Stomach (tissue), 4 donors: ENCODE measurements at regions not wholly inside any gene's neighbourhood (a gene's known extent, or its start where the extent isn't known, plus 50 kb on each side); places are given as distances from the start of the nearest gene placed in this dataset.

Source experiments
- POLR2A ChIP-seq, 4 donors: fragments of 450-650 bp; IDR thresholded peaks; one replicate each; pipeline ENCODE4 v1.6.1; 2016; ENCODE audit warnings: antibody characterized with exemption in 4 of 4, control low read depth in 2 of 4, mild to moderate bottlenecking in 1 of 4, moderate library complexity in 1 of 4
- POLR2AphosphoS5 ChIP-seq, 3 donors: sonication (generic); formaldehyde crosslinking; IDR thresholded peaks; one replicate each; pipeline ENCODE4 v1.6.1; 2016; ENCODE audit warnings: antibody characterized with exemption in 3 of 3
- TF ChIP-seq, protein P1 (sequence below), 7 experiments: fragments of 450-650 bp in 4 of 7; fragments of 200-600 bp in 3 of 7; sonication (generic) in 3 of 7; IDR thresholded peaks; one replicate each; pipeline ENCODE4 v1.5.1; 2016 to 2019; ENCODE audit warnings: antibody characterized with exemption in 7 of 7, control low read depth in 2 of 7, mild to moderate bottlenecking in 1 of 7

GRCh38 chr5:2135354-2135753 lies 252.6 kb upstream of the IRX4 start:
- TF ChIP-seq, protein P1, sequence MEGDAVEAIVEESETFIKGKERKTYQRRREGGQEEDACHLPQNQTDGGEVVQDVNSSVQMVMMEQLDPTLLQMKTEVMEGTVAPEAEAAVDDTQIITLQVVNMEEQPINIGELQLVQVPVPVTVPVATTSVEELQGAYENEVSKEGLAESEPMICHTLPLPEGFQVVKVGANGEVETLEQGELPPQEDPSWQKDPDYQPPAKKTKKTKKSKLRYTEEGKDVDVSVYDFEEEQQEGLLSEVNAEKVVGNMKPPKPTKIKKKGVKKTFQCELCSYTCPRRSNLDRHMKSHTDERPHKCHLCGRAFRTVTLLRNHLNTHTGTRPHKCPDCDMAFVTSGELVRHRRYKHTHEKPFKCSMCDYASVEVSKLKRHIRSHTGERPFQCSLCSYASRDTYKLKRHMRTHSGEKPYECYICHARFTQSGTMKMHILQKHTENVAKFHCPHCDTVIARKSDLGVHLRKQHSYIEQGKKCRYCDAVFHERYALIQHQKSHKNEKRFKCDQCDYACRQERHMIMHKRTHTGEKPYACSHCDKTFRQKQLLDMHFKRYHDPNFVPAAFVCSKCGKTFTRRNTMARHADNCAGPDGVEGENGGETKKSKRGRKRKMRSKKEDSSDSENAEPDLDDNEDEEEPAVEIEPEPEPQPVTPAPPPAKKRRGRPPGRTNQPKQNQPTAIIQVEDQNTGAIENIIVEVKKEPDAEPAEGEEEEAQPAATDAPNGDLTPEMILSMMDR (IDR thresholded peaks at IDR 0.05), result no peak
- TF ChIP-seq POLR2A (IDR thresholded peaks at IDR 0.05) (no peak), POLR2AphosphoS5 (IDR thresholded peaks at IDR 0.05) (no peak)
